ENCODE measurements at regions not wholly inside any gene's neighbourhood (a gene's known extent, or its start where the extent isn't known, plus 50 kb on each side); places are given as distances from the start of the nearest gene placed in this dataset.

DNA sequence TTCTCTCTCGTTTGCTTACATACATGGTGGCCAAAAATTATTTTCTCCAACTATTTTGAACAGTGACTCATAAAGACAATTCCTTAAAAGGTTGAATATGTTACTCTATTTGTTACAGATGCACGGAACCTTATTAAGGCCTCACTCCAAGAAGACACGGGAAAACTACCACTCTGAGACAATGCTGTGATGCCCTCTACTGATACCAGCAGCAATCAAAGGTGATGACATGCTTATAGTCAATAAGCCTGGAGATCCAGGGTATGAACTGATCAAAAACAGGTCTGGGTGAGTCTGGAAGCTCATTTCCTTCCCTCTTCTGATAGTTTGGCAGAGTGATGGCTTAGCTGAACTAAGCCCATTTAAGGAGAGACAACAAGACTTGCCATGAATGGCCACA is 563.0 kb downstream of the LRRIQ3 start:
- no peak for DNase-seq

DNA sequence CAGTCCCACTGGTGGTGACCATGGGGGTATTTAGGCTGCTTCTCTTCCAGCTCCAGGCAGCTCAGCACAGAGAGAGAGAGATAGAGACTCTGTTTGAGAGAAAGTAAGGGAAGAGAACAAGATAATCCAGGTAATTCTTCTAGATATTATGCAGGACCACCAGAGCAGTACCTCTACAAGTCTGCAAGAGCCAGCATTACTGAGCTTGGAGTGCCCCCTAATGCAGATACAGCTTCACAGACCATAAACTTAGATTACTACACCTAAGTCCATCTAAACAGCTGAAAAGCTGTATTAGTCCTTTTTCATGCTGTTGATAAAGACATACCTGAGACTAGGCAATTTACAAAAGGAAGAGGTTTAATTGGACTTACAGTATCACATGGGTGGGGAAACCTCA is 570.3 kb downstream of the LRRIQ3 start:
- DNase-seq, result no peak

DNA sequence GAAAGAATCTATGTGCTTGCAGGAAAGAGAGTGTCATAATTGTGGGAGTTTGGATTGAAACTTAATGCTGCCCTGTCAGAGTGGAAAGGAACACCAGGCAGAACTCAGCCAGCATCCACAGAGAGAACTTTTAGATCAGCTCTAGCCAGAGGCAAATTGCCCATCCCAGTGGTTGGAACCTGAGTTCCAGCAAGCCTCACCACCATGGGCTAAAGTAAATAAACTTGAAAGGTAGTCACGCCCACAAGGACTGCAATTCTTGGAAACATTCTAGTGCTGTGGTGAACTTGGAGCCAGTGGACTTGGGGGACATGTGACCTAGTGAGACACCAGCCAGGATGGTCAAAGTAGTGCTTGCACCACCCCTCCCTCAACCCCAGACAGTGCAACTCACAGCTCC is 571.6 kb downstream of the LRRIQ3 start:
- DNase-seq, result no peak

DNA sequence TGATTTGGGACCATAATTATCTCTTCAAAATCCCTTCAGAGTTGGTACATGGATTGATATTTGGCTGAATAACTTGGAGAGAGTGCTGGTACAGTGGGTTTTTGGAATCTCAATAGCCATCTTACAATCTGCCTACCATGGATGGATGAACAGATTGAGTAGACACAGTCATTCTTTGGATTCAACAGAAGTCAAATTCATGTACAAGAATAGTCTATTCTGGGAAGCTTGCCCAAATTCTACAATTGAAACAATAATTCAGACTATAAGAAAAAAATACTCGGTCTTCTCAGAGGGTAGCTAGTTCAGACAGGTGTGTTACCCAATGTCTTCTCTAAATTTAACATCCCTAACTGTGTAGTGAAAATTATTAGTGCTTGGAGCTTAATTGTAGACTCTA is 574.0 kb downstream of the LRRIQ3 start:
- no peak for DNase-seq

DNA sequence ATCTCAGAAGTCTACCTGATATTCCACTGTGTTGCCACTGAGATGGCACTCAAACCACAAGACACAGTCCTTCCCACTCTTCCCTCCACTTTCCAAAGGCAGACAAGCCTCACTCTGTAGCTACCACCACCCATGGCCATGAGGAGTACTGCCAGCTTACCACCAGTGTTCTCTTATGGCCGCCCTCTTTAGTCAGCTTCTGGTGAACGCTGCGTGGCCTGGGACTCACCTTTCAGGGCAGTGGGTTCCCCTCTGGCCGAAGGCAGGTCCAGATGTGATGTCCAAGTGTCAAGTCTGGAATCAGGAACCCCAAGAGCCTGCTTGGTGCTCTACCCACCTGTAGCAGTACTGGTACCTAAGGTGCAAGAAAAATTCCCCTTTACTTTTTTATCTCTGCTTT is 580.8 kb downstream of the LRRIQ3 start:
- DNase-seq, result no peak

DNA sequence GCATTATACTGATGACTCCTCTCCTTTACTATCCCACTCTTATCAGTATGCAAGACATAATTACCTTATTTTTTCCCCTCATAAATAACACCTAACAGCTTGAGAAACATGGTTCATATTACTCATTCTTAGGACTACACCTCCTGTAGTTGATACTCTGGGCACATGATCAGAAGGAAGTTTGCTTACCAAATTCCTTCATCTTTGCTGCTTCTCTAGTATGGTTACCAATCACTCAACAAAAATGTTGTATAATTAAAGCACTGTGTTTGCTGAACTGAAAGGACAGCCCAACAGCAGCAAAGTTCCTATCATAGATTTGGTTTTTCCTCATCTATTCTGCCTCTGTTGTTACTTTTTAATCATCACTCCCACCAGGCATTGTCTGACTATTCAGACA is 586.3 kb downstream of the LRRIQ3 start:
- no peak for DNase-seq

DNA sequence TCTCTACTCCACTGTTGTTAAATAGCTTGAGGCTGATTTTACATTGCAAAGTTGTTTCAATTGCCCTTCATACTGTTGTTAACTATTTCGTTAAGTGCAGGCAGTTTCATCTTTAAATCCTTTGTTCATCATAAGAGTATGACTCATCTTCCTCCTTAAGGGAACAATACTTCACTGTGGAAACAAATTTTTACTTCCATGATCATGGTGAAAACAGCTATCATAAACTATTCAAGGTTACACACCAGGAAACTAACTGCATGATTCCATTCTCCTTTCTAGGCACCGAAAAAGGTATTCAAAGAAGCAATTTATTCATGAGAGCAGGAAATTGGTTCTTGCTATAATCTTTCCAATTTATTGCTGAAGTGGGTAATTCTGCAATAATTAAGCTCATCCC is 593.2 kb downstream of the LRRIQ3 start:
- DNase-seq, result no peak

DNA sequence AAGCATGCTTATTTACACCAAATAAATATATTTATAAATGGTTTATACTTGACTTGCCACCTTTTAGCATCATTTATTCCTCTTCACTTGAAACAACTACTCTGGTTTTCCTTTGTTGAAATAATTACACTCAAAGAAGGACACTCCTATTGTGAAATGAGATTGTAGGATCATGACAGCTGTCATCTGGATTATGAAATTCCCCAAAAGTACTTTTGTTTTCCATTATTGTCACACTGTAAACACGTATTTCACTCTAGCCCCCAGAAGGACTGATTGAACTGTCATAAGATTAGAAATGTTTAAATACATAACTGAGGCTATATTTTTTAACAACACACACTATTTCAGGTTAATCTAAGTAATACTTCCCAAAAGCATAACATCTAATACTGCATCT is 593.8 kb downstream of the LRRIQ3 start:
- DNase-seq, result no peak

DNA sequence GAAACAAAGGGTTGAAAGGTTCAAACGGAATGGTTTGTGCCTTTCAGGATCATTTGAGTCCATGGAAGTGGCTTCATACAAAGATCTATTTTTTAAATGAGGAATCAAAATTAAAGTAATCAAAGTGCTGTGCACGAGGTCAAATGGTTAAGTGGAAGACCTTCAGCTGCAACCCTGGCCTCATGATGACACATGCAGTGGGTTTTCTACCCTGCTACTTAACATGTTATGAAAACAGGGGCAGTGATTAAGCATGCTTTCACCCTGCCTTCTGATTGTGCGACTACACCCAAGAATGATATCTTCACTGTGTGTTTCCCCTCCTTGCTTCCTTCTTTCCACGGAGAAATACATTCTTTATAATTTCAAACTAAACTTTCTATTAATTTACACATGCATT is 604.2 kb downstream of the LRRIQ3 start:
- no peak for DNase-seq

DNA sequence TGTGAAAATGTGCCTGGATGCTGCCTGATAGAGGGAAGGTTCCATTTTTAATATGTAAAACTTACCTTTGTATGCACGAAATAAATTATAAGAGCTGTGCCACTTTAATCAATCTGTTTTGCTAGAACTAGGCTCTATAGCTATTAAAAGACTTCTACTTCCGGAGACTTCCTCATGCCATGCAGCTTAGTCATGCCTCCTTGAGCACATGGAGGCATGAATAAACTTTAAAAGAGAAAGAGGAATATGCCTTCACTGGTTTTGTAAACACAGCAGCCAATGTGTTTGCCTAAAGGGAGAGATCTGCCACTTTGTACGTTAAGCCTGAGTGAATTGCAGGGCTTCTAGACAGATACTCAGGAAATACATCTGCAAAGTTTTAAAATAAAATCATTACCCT is 604.6 kb downstream of the LRRIQ3 start:
- DNase-seq, result no peak

DNA sequence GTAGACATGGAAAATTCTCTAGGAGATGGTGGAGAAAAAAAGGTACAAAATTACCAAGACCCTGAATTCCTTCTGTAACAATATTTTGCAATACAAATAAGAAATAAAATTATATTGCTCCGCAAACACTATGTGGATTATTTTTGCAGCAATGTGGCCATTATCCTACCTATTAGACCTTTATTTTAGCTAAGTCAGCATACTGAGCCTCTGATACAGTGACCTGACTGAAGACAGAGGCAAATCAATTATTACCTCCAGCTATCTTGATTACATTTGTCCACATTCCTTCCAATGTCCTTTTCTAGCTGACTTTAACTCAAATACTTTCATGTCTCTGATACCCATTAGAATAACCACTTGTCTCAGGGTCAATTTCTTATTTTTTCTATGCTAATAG is 610.9 kb downstream of the LRRIQ3 start:
- DNase-seq, result no peak

DNA sequence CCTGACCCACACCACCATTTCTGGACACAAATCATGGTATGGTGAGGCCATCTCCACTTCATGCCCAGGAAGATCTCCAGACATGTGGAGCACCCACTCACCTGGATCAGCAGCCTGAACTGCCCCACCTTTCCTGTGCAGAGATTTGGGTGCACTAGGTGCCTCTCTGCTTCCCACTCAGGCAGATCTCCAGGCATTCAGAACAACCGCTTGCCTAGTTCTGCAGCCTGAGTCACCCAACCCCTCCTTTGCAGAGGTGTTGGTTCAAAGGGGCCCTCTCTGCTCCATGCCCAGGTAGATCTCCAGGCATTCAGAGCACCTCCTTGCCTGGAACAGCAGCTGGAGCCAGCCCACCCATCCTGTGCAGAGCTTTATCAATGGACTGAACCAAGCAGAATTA is 620.8 kb downstream of the LRRIQ3 start:
- no peak for DNase-seq

DNA sequence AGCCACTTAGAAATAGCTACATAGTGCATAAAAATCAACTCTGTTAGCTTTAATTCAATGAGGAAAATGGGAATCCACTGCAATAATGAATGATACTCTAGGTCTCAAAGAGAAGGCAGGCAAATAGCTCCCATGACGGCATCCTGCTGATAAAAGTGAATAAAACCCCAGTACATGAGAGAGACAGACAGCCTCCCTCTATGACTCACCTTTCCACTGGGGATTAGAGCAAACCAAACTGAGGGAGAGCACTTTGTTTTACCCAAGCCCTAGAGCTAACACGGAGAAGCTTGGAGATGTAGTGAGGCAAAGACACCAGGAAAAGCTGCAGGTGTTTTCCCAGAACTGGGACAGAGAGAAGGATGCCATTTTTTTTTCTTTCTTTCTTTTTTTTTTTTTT is 621.9 kb downstream of the LRRIQ3 start:
- DNase-seq, result no peak

DNA sequence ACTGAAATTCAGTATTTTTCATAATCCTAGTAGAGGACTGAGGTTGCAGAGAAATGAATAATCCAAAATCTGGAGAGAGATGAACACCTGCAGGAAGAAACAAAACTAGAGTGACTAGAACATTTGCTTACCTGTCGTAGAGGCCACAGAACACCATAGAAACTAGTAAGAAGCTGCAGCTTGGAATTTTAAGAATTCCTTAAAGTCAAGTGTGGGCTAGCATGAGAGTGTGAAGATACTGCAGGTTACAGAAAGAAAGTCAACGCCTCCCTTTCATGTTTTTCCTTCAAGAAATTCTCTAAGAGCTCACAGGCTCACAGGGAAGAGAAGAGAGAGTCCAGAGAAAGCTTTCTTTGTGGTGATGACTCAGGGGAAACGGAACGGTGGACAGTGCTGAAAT is 633.7 kb downstream of the LRRIQ3 start:
- DNase-seq, result no peak

DNA sequence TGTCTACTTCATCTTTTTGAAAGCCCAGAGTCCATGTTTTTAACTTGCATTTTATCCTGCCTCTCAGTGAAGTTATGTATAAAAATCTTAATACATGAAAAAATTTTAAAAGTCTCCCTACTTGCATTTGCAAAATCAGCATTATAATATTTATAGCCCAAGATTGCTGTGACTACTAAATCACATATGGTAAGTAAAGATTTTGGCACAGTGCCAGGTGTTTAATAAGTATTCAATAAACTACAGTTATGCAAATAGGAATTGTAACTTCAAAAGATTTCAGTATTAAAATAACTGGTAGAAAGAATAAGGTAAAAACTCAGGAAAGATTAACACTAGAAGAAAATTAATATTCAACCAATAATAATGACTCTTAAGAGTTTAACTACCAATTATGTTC is 641.7 kb downstream of the LRRIQ3 start:
- DNase-seq, result no peak

DNA sequence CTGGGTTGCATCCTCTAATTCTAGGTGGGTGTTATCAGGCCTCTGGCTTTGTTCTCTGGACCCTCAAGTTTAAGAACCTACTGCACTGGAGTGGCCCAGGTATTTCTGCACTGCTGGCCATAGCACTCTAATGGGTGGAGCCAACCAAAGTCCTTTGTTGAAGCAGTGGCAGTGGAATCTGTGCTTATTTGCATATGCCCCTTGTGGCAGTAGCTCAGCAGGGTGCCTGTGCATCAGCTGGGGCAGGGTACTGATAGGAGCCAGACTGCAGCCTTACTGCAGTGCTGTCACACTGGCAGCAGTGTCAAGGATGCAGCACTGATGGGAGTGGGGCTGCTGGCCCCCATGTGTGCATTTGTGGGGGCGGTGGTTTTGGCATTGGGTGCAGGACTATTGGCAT is 660.6 kb downstream of the LRRIQ3 start:
- DNase-seq, result no peak

DNA sequence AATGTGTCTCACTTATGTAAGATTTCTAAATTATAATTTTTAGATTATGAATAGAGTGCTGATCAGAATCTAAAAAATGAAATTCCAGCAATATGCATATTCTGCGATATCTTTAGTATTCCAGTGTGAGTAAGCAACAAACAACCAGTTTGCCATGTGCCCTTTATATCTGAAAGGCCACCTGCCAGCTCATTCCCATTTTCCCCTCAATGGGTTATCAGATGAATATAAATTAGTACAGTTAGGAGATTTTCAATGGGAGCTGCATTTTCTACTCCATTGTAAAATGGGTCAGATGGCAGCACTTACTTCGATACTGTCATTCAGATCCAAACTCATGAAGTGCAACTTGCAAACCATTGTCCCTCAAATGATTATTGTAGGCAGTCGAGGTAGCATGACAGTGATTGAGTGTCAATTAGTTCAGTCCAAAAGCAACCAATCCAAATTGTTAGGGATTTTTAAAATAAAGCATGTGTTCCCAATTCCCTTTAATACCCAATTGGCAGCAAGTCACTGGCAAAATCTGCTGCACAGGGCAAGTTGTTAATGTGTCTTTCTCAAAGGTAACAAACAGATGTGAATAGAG is 680.3 kb downstream of the LRRIQ3 start:
- no peak for DNase-seq

DNA sequence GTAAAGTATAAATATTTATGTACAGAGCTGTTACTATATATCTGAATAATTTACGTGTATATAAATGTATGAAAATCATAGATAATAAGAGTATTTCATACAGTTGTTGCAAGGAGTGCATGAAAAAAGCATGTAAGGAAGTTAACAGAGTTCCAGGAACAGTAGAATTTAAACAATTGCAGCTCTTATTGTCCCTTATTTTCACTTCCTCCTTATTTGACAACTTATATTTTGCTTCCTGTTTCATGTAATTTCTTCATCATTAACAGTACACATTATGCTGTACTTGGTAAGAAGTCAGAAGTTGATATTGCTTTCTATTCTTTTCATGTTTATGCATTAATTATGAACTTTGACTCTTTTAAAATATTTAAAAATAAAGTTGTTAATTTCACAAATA is 681.5 kb downstream of the LRRIQ3 start:
- DNase-seq, result no peak

DNA sequence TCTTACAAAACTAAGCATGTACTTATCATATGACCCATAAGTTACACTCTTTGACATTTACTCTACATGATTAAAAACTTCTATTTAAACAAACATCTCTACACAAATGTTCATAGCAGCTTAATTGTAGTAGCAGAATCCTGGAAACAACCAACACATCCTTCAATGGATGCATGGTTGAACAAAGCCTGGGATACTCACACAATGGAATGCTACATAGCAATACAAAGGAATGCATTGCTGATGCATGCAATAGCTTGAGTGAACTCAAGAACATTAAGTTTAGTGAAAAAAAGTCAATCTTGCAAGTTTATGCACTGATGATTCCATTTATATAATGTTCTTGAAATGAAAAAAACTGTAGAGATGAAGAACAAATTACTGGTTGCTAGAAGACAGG is 686.9 kb downstream of the LRRIQ3 start:
- no peak for DNase-seq

DNA sequence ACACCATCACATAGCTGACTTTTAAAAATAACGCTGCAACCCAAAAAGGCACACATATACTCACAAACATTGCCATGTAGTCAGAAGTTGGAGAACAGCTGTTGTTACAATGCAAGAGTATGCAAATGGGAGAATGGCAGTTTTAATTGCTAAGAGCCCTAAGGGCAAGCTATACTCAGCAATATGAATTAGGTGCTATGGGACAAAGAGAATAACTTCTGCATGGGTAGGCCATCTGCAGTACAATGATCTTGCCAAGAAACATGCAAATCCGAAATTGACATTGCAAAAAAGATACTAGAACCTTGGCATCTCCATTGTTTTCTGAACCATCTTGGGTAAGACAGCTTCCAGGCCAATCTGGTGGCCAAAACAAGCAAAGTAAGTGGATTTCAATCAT is 697.8 kb downstream of the LRRIQ3 start:
- no peak for DNase-seq

DNA sequence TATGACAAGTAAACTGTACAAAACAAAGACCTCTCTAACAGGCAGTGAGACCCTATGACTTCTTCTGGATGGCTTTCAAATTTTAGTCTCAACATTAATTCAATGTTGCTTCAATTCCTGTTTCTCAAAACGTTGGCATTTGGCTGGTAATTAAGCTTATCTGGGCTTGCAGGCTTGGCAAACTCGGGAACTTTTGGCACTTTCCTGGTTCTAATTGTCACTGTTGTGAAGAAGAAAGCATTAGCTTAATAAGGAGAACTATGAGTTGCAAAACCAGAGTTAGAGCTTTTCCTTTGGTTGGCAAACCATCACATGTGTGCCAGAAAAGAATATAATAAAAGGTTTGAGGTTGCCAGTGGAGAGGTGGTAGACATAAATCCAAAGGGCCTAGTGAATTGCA is 698.3 kb downstream of the LRRIQ3 start:
- no peak for DNase-seq

DNA sequence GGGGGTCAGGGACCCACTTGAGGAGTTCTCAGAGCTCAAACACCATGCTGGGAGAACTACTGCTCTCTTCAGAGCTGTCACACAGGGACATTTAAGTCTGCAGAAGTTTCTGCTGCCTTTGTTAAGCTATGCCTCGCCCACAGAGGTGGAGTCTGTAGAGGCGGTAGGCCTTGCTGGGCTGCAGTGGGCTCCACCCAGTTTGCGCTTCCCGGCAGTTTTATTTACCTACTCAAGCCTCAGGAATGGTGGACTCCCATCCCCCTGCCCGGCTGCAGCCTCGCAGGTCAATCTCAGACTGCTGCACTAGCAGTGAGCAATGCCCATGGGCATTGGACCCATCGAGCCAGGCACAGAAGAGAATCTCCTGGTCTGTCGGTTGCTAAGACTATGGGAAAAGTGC is 706.4 kb downstream of the LRRIQ3 start:
- DNase-seq, result no peak

DNA sequence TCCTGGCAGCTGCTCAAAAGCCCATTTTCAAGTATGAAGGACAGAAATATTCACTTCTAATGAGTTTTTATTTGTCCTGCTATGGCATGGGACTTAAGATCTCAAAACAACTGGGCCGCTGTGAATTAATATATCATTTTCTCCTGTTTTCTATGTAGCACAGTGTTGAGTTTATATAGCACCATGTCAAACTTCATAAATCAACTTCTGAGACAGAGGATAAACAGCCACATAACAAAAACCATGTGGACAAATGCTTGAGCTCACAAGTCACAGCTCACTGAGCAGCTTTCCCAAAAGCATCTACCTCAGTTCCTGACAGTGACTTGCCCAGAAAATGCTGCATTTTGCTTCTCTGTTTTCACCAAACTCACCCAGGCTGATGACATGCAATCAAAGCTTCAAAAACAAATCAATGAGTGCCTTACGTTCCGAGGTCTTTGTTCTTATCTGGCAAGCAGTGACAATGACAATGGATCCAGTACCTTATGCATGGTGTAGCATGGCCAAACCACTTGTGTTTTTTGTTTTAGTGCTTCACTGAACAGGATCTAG is 722.6 kb downstream of the LRRIQ3 start:
- DNase-seq, result no peak

DNA sequence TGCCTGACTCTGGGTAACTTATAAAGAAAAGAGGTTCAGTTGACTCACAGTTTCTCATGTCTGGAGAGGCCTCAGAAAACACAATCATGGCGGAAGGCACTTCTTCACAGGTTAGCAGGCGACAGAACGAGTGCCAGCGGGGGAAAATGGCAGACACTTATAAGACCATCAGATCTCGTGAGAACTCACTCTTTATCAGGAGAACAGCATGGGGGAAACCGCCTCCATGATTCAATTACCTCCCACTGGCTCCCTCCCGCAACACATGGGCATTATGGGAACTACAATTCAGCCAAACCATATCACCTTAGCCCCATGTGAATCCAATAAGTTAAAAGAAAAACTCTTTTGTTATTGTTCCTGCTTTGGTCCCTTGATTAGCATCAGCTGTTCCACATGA is 725.2 kb downstream of the LRRIQ3 start:
- DNase-seq, result no peak

DNA sequence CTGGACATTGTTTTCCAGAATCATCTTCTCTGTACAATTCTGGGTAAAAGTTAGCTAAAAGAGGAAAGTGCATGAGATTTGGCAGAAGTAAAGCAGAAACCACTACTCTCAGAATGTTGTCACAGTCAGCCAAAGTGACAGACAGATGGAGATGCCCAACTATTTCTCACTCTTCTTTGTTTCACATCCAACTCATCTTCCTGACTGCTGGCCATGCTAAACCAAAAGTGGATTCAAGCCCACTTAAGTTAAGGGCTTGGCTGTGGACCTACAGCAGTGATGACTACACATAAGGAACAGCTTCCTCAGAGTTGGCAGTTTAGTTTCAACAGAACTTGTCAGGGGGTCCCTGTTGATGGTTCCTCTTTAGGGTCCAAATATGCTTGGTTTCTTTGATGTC is 730.2 kb downstream of the LRRIQ3 start:
- no peak for DNase-seq

DNA sequence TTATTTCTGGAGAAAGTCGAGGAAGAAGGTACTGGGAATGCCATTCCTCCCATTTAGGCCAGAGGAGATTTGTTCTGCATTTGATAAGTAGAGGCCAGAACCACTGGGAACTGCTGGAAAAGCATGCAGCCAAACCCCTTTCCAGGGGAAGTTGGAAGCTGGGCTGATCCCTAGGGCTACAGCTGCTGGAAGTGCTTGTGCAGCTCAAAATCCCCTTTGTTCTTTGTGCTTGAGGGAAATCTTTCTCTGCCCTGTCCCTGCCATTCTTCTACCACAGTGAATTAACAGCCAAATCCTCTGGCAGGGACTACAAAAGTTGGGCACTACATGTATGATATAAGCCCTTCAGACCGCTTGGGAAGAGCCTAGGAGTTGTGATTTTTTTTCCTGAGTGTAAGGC is 734.1 kb downstream of the LRRIQ3 start:
- no peak for DNase-seq

Measured in GDM1 (cell line).